ENCODE measurements at regions not wholly inside any gene's neighbourhood (a gene's known extent, or its start where the extent isn't known, plus 50 kb on each side); places are given as distances from the start of the nearest gene placed in this dataset.

- Mint-ChIP-seq H3K9me3 (peaks cover 51% of the 10 kb centered on the region), H3K27me3 (ENCODE audit: low read depth, poor library complexity) (no peaks in the 10 kb centered on the region), H3K4me1 (peaks cover 29% of the 10 kb centered on the region), H3K36me3 (ENCODE audit: low read depth) (peaks cover 42% of the 10 kb centered on the region), H3K4me3 (no peak overlapping the region), H3K27ac (peak overlapping the region; percentile 73)
- no peak for DNase-seq
- TF ChIP-seq, protein P1, sequence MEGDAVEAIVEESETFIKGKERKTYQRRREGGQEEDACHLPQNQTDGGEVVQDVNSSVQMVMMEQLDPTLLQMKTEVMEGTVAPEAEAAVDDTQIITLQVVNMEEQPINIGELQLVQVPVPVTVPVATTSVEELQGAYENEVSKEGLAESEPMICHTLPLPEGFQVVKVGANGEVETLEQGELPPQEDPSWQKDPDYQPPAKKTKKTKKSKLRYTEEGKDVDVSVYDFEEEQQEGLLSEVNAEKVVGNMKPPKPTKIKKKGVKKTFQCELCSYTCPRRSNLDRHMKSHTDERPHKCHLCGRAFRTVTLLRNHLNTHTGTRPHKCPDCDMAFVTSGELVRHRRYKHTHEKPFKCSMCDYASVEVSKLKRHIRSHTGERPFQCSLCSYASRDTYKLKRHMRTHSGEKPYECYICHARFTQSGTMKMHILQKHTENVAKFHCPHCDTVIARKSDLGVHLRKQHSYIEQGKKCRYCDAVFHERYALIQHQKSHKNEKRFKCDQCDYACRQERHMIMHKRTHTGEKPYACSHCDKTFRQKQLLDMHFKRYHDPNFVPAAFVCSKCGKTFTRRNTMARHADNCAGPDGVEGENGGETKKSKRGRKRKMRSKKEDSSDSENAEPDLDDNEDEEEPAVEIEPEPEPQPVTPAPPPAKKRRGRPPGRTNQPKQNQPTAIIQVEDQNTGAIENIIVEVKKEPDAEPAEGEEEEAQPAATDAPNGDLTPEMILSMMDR (IDR thresholded peaks at IDR 0.05) = no peak
Measured at GRCh38 chr2:18762667-18763066, 173.3 kb upstream of the NT5C1B start.

DNA sequence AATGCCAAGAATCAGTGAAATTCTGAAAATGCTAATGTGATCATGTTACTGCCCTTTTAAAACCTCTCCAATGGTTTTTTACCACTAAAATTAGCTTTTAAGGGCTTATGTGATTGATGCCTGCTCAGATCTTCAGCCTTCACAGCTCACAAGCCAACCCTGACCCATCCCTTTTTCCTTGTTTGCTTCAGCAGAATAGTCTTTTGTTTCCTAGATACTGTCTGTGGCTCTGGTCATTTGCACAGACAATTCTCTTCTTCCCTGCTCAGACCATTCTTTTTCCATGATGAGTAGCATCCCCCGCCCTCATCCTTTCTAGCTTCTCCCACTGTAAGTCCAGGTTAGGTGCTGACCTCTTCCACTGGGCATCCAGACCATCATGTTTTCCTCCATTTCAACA is 164.9 kb upstream of the NT5C1B start:
- H3K4me3 Mint-ChIP-seq = no peak overlapping the region
- no peak for DNase-seq
- peaks cover 6% of the 10 kb centered on the region for H3K27me3 Mint-ChIP-seq (ENCODE audit: low read depth, poor library complexity)
- H3K36me3 Mint-ChIP-seq (ENCODE audit: low read depth) = peaks cover 9% of the 10 kb centered on the region
- H3K27ac Mint-ChIP-seq = peak overlapping the region; percentile 54
- peaks cover 24% of the 10 kb centered on the region for H3K9me3 Mint-ChIP-seq
- TF ChIP-seq, protein P1 (IDR thresholded peaks at IDR 0.05) = no peak
- peaks cover 52% of the 10 kb centered on the region for H3K4me1 Mint-ChIP-seq

- TF ChIP-seq, protein P1 (IDR thresholded peaks at IDR 0.05) = no peak
- peaks cover 4% of the 10 kb centered on the region for H3K36me3 Mint-ChIP-seq (ENCODE audit: low read depth)
- H3K27me3 Mint-ChIP-seq (ENCODE audit: low read depth, poor library complexity) = peaks cover 6% of the 10 kb centered on the region
- peaks cover 19% of the 10 kb centered on the region for H3K9me3 Mint-ChIP-seq
- H3K4me3 Mint-ChIP-seq = no peak overlapping the region
- no peak for DNase-seq
- no peak overlapping the region for H3K27ac Mint-ChIP-seq
- H3K4me1 Mint-ChIP-seq = peaks cover 57% of the 10 kb centered on the region
Measured at GRCh38 chr2:18753722-18754121, 164.4 kb upstream of the NT5C1B start.

GRCh38 chr2:18752667-18753422 is 163.5 kb upstream of the NT5C1B start:
- TF ChIP-seq, protein P1 (IDR thresholded peaks at IDR 0.05) = no peak
- H3K4me3 Mint-ChIP-seq = no peak overlapping the region
- DNase-seq = no peak
- peaks cover 6% of the 10 kb centered on the region for H3K27me3 Mint-ChIP-seq (ENCODE audit: low read depth, poor library complexity)
- H3K9me3 Mint-ChIP-seq = peaks cover 15% of the 10 kb centered on the region
- H3K27ac Mint-ChIP-seq = peak overlapping the region; percentile 60
- peaks cover 4% of the 10 kb centered on the region for H3K36me3 Mint-ChIP-seq (ENCODE audit: low read depth)
- peaks cover 60% of the 10 kb centered on the region for H3K4me1 Mint-ChIP-seq

DNA sequence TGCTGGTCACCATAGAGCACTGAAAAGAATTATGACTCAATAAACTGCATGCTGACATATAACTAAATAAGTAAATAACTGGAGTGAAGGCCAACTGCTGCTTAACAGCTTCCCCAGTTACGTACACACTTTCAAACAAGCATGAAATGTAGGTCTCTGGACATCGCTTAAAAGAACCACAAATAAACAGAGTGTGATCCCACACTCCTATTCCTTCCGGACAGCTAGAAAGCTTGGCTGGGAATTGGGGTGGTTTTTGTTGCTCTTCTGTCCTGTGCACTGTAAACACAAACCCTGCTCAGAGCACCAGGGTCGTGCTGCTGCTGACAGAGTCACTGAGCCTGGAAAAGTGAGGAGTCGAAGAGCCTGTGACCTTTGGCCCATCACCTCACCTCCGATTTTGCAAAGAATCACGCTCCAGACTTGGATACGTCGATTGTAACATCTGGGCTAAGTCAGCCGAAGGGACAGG is 162.7 kb upstream of the NT5C1B start:
- H3K4me3 Mint-ChIP-seq = peak overlapping the region; percentile 61
- peaks cover 6% of the 10 kb centered on the region for H3K27me3 Mint-ChIP-seq (ENCODE audit: low read depth, poor library complexity)
- H3K4me1 Mint-ChIP-seq = peaks cover 60% of the 10 kb centered on the region
- TF ChIP-seq, protein P1 (IDR thresholded peaks at IDR 0.05) = no peak
- peak; percentile 33 for DNase-seq
- peak overlapping the region; percentile 95 for H3K27ac Mint-ChIP-seq
- peaks cover 13% of the 10 kb centered on the region for H3K9me3 Mint-ChIP-seq
- H3K36me3 Mint-ChIP-seq (ENCODE audit: low read depth) = peaks cover 4% of the 10 kb centered on the region

All from nephron progenitor cell (in vitro differentiated cells).